ENCODE measurements at regions not wholly inside any gene's neighbourhood (a gene's known extent, or its start where the extent isn't known, plus 50 kb on each side); places are given as distances from the start of the nearest gene placed in this dataset.
"Not testable (repeated sequence)": the region's sequence is repeated elsewhere in the genome, so short reads cannot be mapped to it uniquely, and the experiment has no call there.

DNA sequence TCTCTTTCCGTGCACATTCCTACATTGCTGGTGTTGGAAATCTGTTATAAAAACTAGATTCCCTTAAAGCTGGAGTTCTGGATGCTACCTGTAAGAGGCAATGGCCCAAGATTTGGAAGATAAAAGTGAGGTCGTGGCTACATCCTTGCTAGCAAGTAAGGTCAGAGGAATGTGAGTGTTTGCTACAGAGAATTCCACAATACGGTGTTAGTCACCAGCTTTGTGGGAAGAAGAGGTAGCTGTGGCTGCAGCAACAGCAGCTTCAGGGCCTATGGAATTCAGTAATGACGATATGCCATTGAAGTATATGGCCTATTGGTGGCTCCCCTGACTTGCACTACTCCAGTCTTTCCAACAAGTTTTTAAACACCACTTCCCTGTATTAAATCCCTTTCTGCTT lies 227.7 kb upstream of the TMEM260 start:
- peak; percentile 18 for DNase-seq (ENCODE audit: low spot score)

DNA sequence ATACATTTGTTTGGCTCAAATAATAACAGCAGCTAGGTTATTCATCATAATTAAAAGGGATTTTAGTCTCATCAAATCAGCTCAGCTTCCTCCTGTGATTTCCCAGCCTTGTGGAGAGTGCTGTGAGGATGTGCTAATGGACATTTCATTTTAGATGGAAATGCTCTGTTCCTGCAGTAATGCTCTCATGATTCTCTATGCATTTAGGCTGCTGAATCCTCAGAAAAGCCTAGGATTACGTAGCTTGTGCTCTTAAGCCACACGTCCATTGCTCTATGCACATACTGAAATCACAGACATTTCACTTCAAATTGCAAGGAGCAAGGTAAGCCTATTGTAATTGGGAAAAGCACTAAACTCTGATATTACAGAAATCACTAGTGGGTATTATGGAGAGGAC lies 226.6 kb upstream of the TMEM260 start:
- no peak for DNase-seq (ENCODE audit: low spot score)

GRCh38 chr14:56357428-56357827 lies 222.2 kb upstream of the TMEM260 start:
- no peak for DNase-seq (ENCODE audit: low spot score)

- no peak for DNase-seq (ENCODE audit: low spot score)
Observed at GRCh38 chr14:56358275-56358674, 221.3 kb upstream of the TMEM260 start.

- DNase-seq (ENCODE audit: low spot score) = no peak
Observed at GRCh38 chr14:56358851-56359614, 220.6 kb upstream of the TMEM260 start.

DNA sequence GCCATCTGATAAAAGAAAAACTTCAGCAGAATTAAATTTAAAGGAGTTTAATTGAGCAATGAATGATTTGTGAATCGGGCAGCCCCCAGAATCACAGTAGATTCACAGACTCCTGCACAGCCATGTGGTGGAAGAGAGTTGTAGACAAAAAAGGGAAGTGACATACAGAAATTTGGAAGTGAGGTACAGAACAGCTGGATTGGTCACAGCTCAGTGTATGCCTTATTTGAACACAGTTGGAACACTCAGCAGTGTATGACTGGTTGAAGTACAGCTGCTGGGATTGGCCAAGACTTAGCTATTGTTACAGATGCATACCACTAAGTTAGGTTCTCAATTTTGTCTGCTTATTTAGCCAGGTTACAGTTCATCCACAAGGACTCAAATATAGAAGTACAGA lies 213.9 kb upstream of the TMEM260 start:
- not testable (repeated sequence) for DNase-seq (ENCODE audit: low spot score)

DNA sequence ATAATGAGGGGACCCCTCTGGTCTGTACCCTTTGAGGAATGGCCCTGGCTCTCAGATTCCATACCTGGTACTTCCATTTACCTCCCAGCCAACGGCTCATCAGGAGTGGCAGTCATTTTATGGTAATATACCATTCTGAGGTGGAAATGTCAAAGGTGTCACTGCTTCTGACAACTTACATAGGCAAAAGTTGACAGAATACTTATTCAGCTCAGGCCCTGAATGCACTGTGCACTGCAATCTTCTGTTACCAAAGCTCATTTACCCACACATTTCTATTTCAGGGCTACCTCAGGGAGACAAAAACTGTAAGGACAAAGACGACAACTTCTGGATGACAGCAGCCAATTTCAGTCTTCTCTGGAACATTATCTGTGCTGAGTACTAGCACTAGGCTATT lies 212.2 kb upstream of the TMEM260 start:
- DNase-seq (ENCODE audit: low spot score) = no peak

GRCh38 chr14:56371737-56372136 lies 207.9 kb upstream of the TMEM260 start:
- DNase-seq (ENCODE audit: low spot score) = no peak

DNA sequence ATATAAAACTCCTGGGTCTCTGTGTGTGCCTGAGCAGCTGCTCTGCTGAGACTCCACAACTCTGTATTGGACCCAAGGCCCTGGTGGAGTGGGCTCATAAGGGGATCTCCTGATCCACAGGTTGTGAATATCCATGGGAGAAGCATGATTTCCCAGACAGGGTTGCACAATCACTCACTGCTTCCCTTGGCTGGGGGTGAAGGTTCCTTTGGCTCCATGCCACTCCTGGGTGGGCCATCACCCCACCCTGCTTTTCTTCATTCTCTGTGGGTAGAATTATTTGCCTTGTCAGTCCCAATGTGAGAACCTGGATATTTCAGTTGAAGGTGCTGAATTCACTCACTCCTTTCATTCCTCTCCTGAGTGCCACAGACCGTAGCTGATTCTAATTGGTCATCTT lies 205.2 kb upstream of the TMEM260 start:
- DNase-seq (ENCODE audit: low spot score) = no peak

GRCh38 chr14:56378046-56378445 lies 201.6 kb upstream of the TMEM260 start:
- no peak for DNase-seq (ENCODE audit: low spot score)

DNA sequence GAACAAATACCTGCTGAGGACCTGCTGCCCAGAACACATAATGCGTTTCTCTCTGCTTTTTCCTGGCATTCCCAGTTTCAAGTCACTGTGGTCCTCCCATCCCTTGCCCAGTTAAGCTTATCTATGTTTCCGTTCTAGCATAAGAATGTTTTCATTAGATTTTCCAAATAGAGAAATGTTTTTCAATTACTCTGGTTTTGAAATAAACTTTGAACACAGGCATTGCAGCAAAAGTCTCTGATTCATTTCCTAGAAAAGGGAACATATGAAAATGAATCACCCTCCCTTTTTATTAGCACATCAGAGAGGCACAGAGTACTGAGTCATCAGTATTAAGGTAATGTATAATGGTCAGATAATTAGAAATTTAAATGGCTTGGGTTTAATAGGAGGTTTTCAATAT lies 201.1 kb upstream of the TMEM260 start:
- DNase-seq (ENCODE audit: low spot score) = peak; percentile 28

GRCh38 chr14:56379956-56380355 lies 199.6 kb upstream of the TMEM260 start:
- no peak for DNase-seq (ENCODE audit: low spot score)

GRCh38 chr14:56386024-56386423 lies 193.6 kb upstream of the TMEM260 start:
- no peak for DNase-seq (ENCODE audit: low spot score)

- DNase-seq (ENCODE audit: low spot score) = no peak
Observed at GRCh38 chr14:56390859-56391258, 188.7 kb upstream of the TMEM260 start.

GRCh38 chr14:56394826-56395530 lies 184.6 kb upstream of the TMEM260 start:
- no peak for DNase-seq (ENCODE audit: low spot score)

DNA sequence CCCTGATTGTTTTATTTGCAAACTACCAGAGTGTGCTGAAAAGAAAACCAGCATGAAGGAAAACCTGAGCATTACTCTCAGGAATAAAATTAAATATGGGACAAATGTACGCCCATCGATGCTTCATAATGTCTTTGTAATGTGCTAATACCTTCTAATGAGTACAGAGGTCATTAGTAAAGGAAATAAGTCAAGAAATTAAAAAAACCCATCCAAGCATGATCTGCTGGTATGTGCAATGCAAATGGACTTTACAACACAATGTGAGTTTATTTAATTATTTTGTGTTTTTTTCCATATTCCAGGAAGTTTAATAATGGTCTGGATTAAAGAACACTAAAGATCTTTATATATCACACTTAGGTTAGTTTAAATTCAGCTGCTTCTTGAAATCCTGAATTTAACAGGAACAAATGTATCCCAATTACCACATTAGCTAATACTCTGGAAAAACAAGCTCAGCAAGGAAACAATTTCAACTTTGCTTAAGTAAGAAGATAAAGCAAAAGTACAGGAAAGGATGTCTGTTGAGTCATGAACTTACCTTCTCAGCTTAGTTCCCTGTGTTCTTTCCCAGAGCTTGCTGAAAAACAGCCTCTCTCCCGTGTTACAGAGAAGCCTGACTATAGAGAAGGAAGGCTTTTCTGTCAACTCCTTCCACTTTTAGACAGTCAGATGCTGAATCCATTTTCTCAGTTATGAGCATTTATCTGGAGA lies 179.3 kb upstream of the TMEM260 start:
- no peak for DNase-seq (ENCODE audit: low spot score)

- DNase-seq (ENCODE audit: low spot score) = peak; percentile 15
Observed at GRCh38 chr14:56412468-56413434, 166.8 kb upstream of the TMEM260 start.

GRCh38 chr14:56413721-56414120 lies 165.9 kb upstream of the TMEM260 start:
- no peak for DNase-seq (ENCODE audit: low spot score)

GRCh38 chr14:56414236-56414635 lies 165.4 kb upstream of the TMEM260 start:
- no peak for DNase-seq (ENCODE audit: low spot score)

- no peak for DNase-seq (ENCODE audit: low spot score)
Observed at GRCh38 chr14:56416213-56416612, 163.4 kb upstream of the TMEM260 start.

DNA sequence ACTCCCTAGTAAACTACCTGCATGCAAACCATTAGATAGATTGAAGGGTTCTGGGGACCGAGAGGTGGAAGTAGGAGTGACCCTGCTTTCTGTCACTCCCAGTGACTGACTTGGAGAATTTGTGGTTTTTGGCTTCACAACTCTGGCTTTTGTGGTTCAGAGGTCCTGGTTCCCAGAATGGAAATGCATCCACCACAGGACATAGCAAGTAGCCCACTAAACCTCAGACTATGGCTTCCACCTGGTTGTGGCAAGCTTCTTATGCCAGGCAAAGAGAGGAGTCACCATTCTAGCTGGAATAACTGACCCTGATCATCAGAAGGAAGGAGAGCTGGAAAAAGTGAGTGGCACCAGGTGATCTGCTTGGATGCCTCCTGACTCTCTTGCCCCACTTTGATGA lies 162.4 kb upstream of the TMEM260 start:
- no peak for DNase-seq (ENCODE audit: low spot score)

DNA sequence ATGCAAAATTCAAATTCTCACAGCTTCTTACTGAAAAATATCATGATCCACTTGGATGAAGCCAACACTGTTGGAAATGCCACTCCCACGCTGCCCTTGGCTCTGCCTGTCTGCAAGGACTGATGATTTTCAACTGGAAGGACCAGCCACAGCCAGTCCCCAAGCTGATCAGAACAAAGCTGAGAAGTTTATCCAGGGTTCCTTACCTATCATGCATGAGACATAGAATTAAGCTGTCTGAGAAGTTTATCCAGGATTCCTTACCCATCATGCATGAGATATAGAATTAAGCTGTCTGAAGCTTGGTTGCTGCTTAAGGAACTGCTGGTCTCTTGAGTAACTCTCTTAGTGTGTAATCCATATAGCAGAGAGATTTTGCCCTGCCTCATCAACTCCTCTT lies 159.8 kb upstream of the TMEM260 start:
- DNase-seq (ENCODE audit: low spot score) = no peak
